ENCODE measurements at regions not wholly inside any gene's neighbourhood (a gene's known extent, or its start where the extent isn't known, plus 50 kb on each side); places are given as distances from the start of the nearest gene placed in this dataset.

- no peak for TF ChIP-seq CTCF (IDR thresholded peaks at IDR 0.05)
- no peak for TF ChIP-seq REST (IDR thresholded peaks at IDR 0.05; ENCODE audit: insufficient read depth in 1 of 2, low read depth in 2 of 2, low read length in 1 of 2)
- TF ChIP-seq TCF7L2 (IDR thresholded peaks at IDR 0.05; ENCODE audit: low read depth, low read length), result no peak
- TF ChIP-seq POLR2AphosphoS5 (IDR thresholded peaks at IDR 0.05; ENCODE audit: low read depth, low read length), result no peak
- TF ChIP-seq SIN3A (IDR thresholded peaks at IDR 0.05; ENCODE audit: borderline replicate concordance, insufficient read depth, low read depth, low read length), result no peak
Observed at GRCh38 chr2:147773479-147773878, 71.3 kb upstream of the ACVR2A start.
